ENCODE measurements at regions not wholly inside any gene's neighbourhood (a gene's known extent, or its start where the extent isn't known, plus 50 kb on each side); places are given as distances from the start of the nearest gene placed in this dataset.

DNA sequence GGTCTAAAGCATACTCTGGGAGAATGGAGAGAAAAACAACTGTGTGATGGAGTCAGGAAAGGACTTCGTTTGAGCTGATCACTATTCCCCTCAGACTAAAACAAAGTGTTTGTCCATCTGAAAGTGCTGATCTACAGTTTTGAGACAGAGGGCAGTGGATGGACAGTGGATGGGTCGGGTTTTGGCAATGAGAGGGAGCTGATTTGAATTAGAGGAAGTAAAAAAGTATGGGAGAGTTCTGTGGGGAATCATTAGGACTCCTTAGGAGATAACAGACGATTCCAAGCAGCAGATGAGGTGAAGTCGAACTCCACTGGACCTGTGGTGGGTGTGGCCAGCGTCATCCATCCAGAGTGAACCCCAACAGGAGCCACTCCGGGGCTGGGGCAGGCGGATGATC is 62.3 kb downstream of the PTGS2 start:
- TF ChIP-seq, protein P1, sequence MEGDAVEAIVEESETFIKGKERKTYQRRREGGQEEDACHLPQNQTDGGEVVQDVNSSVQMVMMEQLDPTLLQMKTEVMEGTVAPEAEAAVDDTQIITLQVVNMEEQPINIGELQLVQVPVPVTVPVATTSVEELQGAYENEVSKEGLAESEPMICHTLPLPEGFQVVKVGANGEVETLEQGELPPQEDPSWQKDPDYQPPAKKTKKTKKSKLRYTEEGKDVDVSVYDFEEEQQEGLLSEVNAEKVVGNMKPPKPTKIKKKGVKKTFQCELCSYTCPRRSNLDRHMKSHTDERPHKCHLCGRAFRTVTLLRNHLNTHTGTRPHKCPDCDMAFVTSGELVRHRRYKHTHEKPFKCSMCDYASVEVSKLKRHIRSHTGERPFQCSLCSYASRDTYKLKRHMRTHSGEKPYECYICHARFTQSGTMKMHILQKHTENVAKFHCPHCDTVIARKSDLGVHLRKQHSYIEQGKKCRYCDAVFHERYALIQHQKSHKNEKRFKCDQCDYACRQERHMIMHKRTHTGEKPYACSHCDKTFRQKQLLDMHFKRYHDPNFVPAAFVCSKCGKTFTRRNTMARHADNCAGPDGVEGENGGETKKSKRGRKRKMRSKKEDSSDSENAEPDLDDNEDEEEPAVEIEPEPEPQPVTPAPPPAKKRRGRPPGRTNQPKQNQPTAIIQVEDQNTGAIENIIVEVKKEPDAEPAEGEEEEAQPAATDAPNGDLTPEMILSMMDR (conservative IDR thresholded peaks at IDR 0.05 in 1 of 2, IDR thresholded peaks at IDR 0.05 in 1 of 2; ENCODE audit: low read depth in 1 of 2, low read length in 2 of 2) = no peak
- no peak for TF ChIP-seq EZH2 (IDR thresholded peaks at IDR 0.05; ENCODE audit: low read length, missing control alignments)

Measured in fibroblast of lung (primary cell).